Mammary epithelial cell (primary cell): ENCODE measurements at regions not wholly inside any gene's neighbourhood (a gene's known extent, or its start where the extent isn't known, plus 50 kb on each side); places are given as distances from the start of the nearest gene placed in this dataset.

Experiments
- CTCF ChIP-seq, 2 donors: IDR thresholded peaks in 1 of 2; conservative IDR thresholded peaks in 1 of 2; 2 replicates each; pipeline ENCODE4 v1.5.1; 2011 to 2012; ENCODE audit warnings: inconsistent platforms in 2 of 2, low read length in 2 of 2, mild to moderate bottlenecking in 2 of 2, control low read depth in 1 of 2, low read depth in 1 of 2; ENCODE audit not compliant: insufficient read depth in 1 of 2; ENCODE audit errors: extremely low read depth in 1 of 2
- EZH2 ChIP-seq: IDR thresholded peaks from 2 replicates; pipeline ENCODE4 v1.6.1; 2012; ENCODE audit warnings: low read length, inconsistent platforms, borderline replicate concordance

- TF ChIP-seq CTCF (conservative IDR thresholded peaks at IDR 0.05 in 1 of 2, IDR thresholded peaks at IDR 0.05 in 1 of 2; ENCODE audit: extremely low read depth in 1 of 2, insufficient read depth in 1 of 2, low read depth in 1 of 2, low read length in 2 of 2): no peak
- TF ChIP-seq EZH2: no peak
These were observed 253.3 kb downstream of the FAM43A start for GRCh38 chr3:194938845-194939531.
